NCI-H1436 (cell line): ENCODE measurements at regions not wholly inside any gene's neighbourhood (a gene's known extent, or its start where the extent isn't known, plus 50 kb on each side); places are given as distances from the start of the nearest gene placed in this dataset.
"Not testable (repeated sequence)": the region's sequence is repeated elsewhere in the genome, so short reads cannot be mapped to it uniquely, and the experiment has no call there.

Experiments used
- DNase-seq: peaks from one replicate; lab custom pipeline; 2025; lab: John Stamatoyannopoulos, UW

- no peak for DNase-seq
Observed at GRCh38 chr6:151671195-151671594, 136.3 kb upstream of the ESR1 start.

- no peak for DNase-seq
Observed at GRCh38 chr6:151674578-151674977, 132.9 kb upstream of the ESR1 start.

- DNase-seq = peak; percentile 12
Observed at GRCh38 chr6:151675746-151676459, 131.6 kb upstream of the ESR1 start.

- no peak for DNase-seq
Observed at GRCh38 chr6:151676460-151676945, 131.0 kb upstream of the ESR1 start.

GRCh38 chr6:151677404-151677803 lies 130.1 kb upstream of the ESR1 start:
- DNase-seq = no peak

- no peak for DNase-seq
Observed at GRCh38 chr6:151679081-151679480, 128.4 kb upstream of the ESR1 start.

- DNase-seq = no peak
Observed at GRCh38 chr6:151679941-151680340, 127.5 kb upstream of the ESR1 start.

GRCh38 chr6:151680846-151681432 lies 126.5 kb upstream of the ESR1 start:
- no peak for DNase-seq

GRCh38 chr6:151681433-151682059 lies 125.9 kb upstream of the ESR1 start:
- DNase-seq = no peak

- no peak for DNase-seq
Observed at GRCh38 chr6:151682251-151682650, 125.2 kb upstream of the ESR1 start.

GRCh38 chr6:151682922-151683321 lies 124.6 kb upstream of the ESR1 start:
- DNase-seq = no peak

GRCh38 chr6:151683381-151683780 lies 124.1 kb upstream of the ESR1 start:
- DNase-seq = no peak

- DNase-seq = no peak
Observed at GRCh38 chr6:151689499-151690201, 117.8 kb upstream of the ESR1 start.

- DNase-seq = no peak
Observed at GRCh38 chr6:151690303-151690702, 117.2 kb upstream of the ESR1 start.

GRCh38 chr6:151690768-151691562 lies 116.5 kb upstream of the ESR1 start:
- no peak for DNase-seq

GRCh38 chr6:151692216-151692615 lies 115.3 kb upstream of the ESR1 start:
- DNase-seq = no peak

GRCh38 chr6:151693366-151693765 lies 114.1 kb upstream of the ESR1 start:
- no peak for DNase-seq

- DNase-seq = no peak
Observed at GRCh38 chr6:151695156-151695555, 112.3 kb upstream of the ESR1 start.

- DNase-seq = not testable (repeated sequence)
Observed at GRCh38 chr6:151696302-151696701, 111.2 kb upstream of the ESR1 start.

GRCh38 chr6:151698931-151699700 lies 108.4 kb upstream of the ESR1 start:
- no peak for DNase-seq

GRCh38 chr6:151699719-151700118 lies 107.8 kb upstream of the ESR1 start:
- no peak for DNase-seq
